Effector CD8-positive, alpha-beta T cell (primary cell): ENCODE measurements at regions not wholly inside any gene's neighbourhood (a gene's known extent, or its start where the extent isn't known, plus 50 kb on each side); places are given as distances from the start of the nearest gene placed in this dataset.

Source experiments
- DNase-seq: peaks from one replicate; lab custom pipeline; 2025; lab: John Stamatoyannopoulos, UW

DNA sequence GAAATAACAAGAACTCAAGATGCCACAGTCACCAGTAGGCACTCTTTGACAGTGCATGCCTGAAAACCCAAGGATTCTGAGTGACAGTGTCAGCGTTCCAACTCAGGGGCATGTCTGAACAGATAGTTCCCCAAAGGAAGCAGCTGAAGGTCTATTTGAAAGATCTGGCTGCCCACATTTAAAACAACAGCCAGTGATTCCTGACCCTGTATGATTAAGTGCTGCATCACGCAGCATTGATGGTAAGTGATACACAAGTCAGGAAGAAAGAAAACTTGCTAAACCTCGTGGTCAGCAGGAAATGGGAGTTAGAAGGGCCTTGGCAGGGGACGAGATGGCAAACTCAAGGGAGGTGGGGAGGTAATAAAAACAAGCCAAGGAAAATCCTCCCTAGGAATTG is 1013.1 kb downstream of the TYW1 start:
- DNase-seq: no peak

DNA sequence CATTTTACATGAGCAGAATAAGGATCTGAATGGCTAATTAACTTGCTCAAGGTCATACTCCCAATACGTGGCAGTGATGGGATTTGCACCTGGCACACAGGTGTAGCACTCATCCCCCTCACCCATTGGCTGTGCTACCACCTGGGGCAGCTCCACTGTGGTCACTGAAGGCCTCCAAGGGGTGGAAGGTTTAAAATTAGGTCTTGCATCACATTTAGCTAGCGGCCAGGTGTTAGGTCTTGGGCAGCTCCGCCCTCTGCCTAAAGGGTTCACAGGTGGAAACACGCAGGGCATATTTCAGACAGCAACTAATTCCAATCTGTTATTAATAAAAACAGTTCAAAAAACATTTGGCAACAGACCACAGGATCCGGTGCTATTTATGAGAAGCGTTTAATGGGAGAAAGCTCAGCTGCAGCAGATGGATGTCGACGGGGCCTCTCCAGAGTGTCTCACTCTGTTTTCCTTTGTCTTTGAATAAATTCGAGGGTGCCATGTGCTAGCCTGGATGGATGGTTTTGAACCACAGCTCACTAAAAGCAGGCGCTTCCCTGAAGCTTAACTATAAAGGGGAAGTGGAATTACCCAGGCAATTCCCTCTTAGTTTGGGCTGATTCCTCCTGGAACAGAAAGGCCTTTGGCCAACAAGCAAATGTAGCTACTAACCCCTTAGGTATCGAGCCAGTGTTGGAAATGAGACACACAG is 1017.6 kb downstream of the TYW1 start:
- no peak for DNase-seq

- no peak for DNase-seq
Measured at GRCh38 chr7:68015122-68015977, 1018.7 kb downstream of the TYW1 start.

- no peak for DNase-seq
Measured at GRCh38 chr7:68015978-68016532, 1019.4 kb downstream of the TYW1 start.

DNA sequence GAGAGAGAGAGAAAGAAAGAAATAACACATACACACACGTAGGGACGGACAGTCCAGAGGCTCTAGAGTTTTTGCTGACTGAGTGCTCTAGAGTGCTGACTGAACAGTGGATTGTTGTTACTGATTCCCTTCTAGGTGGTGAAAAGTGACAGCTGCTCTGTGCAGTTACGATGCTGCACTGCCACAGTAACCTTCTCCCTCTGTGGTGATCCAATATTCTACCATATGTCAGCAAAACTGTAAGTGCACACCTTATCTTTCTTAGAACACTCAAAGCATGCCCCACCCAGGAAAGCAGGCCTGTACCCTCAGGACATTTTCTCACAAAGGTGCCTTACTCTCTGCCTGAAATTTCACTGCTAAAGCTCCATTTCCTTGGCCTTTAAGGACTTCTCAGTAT is 1023.5 kb downstream of the TYW1 start:
- no peak for DNase-seq

DNA sequence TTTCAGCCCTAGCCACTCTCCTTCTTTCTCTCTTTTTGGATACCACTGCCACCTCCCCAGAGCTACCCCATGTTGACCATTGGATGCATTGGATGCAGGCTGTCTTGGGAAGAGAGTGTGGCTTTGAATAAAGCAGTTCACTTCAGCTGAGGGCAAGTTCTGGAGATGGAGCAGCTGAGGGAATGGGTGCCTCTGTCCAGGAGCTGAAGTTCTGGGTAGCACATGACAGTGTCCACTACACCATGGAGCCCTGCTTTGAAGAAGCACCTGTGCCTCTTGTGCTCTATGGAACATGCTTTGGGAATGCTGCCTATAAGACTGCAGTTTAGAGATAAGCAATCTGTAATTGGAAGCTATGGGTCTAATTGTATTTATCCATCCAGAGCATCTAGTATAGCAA is 1028.7 kb downstream of the TYW1 start:
- no peak for DNase-seq

- DNase-seq: no peak
Measured at GRCh38 chr7:68030530-68030929, 1033.9 kb downstream of the TYW1 start.

GRCh38 chr7:68031180-68031943 is 1034.7 kb downstream of the TYW1 start:
- no peak for DNase-seq

GRCh38 chr7:68038621-68039314 is 1042.1 kb downstream of the TYW1 start:
- no peak for DNase-seq

DNA sequence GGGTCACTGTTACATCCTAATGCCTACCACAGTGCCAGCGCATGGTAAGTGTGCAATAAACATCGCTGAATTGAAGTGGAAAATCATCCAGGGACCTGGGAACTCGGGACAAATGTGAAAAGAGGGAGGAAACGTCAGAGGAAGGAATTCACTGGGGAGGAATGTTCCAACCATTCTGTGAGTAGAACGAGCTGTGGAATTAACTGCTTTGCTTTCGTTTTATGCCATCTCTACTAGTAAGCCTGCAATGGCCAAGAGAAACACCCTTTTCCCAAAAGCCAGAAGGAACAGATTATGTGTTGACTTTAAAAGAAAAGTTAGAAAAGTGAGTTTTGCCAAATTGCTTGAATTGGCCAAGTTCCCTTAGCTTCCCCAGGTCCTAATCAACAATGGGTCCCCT is 1044.9 kb downstream of the TYW1 start:
- DNase-seq: no peak

GRCh38 chr7:68043546-68043945 is 1046.9 kb downstream of the TYW1 start:
- no peak for DNase-seq

GRCh38 chr7:68050627-68051026 is 1054.0 kb downstream of the TYW1 start:
- DNase-seq: no peak

GRCh38 chr7:68058014-68058413 is 1061.4 kb downstream of the TYW1 start:
- DNase-seq: no peak

GRCh38 chr7:68063171-68063570 is 1066.5 kb downstream of the TYW1 start:
- no peak for DNase-seq

- DNase-seq: no peak
Measured at GRCh38 chr7:68065581-68065980, 1068.9 kb downstream of the TYW1 start.

GRCh38 chr7:68067845-68068244 is 1071.2 kb downstream of the TYW1 start:
- DNase-seq: no peak

GRCh38 chr7:68070992-68071391 is 1074.4 kb downstream of the TYW1 start:
- DNase-seq: no peak

GRCh38 chr7:68073701-68074100 is 1077.1 kb downstream of the TYW1 start:
- no peak for DNase-seq

- no peak for DNase-seq
Measured at GRCh38 chr7:68074242-68074641, 1077.6 kb downstream of the TYW1 start.

- no peak for DNase-seq
Measured at GRCh38 chr7:68078157-68078710, 1081.6 kb downstream of the TYW1 start.
